Left lung (tissue), 4 donors: ENCODE measurements at regions not wholly inside any gene's neighbourhood (a gene's known extent, or its start where the extent isn't known, plus 50 kb on each side); places are given as distances from the start of the nearest gene placed in this dataset.
A peak's percentile ranks its signal among the peaks of the same experiment; 100 is the strongest.

ENCODE experiments used
- ATAC-seq: fragments of 200-7000 bp; cut with Tn5 transposase; one replicate; pipeline ENCODE4 v1.9.1; 2020; ENCODE audit warnings: moderate library complexity
- DNase-seq, 4 donors: peaks; one replicate each; pipeline ENCODE4 v3.0.0-alpha.2; 2013 to 2020
- H3K27ac ChIP-seq, 2 donors: fragments of 200-600 bp; sonication (generic) in 1 of 2; one replicate each; pipeline versions ENCODE4 v1.5.0 to v1.8.0; 2020 to 2021
- H3K27me3 ChIP-seq, 2 donors: fragments of 200-600 bp; sonication (generic) in 1 of 2; one replicate each; pipeline versions ENCODE4 v1.5.0 to v1.8.0; 2020 to 2021
- H3K36me3 ChIP-seq, 2 donors: fragments of 200-600 bp; sonication (generic) in 1 of 2; one replicate each; pipeline versions ENCODE4 v1.5.0 to v1.8.0; 2020 to 2021
- H3K4me1 ChIP-seq, 2 donors: fragments of 200-600 bp; one replicate each; pipeline ENCODE4 v1.8.0; 2021
- H3K4me3 ChIP-seq, 2 donors: fragments of 200-600 bp; sonication (generic) in 1 of 2; one replicate each; pipeline versions ENCODE4 v1.5.0 to v1.8.0; 2020 to 2021; ENCODE audit warnings: mild to moderate bottlenecking in 1 of 2
- H3K9me3 ChIP-seq, 2 donors: fragments of 200-600 bp; sonication (generic) in 1 of 2; one replicate each; pipeline versions ENCODE4 v1.5.0 to v1.8.0; 2020 to 2021
- intact Hi-C, 2 donors: fragments of 100-400 bp; cut with DNase I; formaldehyde crosslinking; loops; one replicate each; pipeline versions ENCODE4 v1.11.2 to v1.14.2; 2022
- TF ChIP-seq, protein P1 (sequence below), 2 donors: fragments of 200-600 bp; sonication (generic) in 1 of 2; IDR thresholded peaks; one replicate each; pipeline versions ENCODE4 v1.5.0 to v1.8.0; 2021; ENCODE audit warnings: antibody characterized with exemption in 2 of 2
- donor health status: DM: no; HTN: yes; CAD: no.
- donor health status: DM: no; HTN: no; CAD: no.

DNA sequence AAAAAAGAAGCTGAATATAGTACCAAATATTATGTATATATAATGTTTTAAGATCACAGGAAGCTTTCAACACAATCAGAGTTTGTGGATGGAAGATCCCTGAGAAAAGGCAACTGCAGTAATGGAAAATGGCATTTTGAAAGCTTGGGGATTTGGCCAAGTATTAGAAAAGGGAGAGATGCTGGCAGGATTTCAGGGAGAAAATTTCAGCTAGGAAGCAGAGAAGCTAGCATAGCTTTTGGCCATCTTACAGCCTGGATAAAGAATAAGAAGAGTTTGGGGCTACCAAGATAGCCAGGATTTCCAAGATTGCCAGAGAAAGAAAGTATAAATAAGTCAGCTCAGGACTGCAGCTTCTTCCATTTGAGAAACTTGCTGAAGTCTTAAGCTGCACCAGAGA, 440.8 kb upstream of the LUZP2 start:
- no peak overlapping the region for H3K4me3 ChIP-seq
- ATAC-seq: no peak
- H3K9me3 ChIP-seq: no peaks in the 10 kb centered on the region
- intact Hi-C loops: no loop called here
- no peaks in the 10 kb centered on the region for H3K4me1 ChIP-seq
- no peaks in the 10 kb centered on the region for H3K36me3 ChIP-seq
- DNase-seq: peak in 1 of 4 donors; percentile 4
- TF ChIP-seq, protein P1, sequence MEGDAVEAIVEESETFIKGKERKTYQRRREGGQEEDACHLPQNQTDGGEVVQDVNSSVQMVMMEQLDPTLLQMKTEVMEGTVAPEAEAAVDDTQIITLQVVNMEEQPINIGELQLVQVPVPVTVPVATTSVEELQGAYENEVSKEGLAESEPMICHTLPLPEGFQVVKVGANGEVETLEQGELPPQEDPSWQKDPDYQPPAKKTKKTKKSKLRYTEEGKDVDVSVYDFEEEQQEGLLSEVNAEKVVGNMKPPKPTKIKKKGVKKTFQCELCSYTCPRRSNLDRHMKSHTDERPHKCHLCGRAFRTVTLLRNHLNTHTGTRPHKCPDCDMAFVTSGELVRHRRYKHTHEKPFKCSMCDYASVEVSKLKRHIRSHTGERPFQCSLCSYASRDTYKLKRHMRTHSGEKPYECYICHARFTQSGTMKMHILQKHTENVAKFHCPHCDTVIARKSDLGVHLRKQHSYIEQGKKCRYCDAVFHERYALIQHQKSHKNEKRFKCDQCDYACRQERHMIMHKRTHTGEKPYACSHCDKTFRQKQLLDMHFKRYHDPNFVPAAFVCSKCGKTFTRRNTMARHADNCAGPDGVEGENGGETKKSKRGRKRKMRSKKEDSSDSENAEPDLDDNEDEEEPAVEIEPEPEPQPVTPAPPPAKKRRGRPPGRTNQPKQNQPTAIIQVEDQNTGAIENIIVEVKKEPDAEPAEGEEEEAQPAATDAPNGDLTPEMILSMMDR (IDR thresholded peaks at IDR 0.05): no peak
- no peak overlapping the region for H3K27ac ChIP-seq
- H3K27me3 ChIP-seq: no peaks in the 10 kb centered on the region

DNA sequence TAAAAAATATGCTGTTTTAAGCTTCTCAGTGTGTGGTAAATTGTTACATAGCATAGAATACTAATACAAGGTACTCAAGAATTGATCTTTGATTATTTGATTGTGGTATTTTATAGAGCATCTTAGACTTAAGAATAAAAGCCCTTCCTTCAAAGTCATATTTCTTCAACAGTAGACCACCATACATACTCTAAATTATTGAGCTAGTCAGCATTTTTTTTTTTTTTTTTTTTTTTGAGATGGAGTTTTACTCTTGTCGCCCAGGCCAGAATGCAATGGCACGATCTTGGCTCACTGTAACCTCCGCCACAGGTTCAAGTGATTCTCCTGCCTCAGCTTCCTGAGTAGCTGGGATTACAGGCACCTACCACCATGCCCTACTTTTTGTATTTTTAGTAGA, 436.7 kb upstream of the LUZP2 start:
- no peak for ATAC-seq

DNA sequence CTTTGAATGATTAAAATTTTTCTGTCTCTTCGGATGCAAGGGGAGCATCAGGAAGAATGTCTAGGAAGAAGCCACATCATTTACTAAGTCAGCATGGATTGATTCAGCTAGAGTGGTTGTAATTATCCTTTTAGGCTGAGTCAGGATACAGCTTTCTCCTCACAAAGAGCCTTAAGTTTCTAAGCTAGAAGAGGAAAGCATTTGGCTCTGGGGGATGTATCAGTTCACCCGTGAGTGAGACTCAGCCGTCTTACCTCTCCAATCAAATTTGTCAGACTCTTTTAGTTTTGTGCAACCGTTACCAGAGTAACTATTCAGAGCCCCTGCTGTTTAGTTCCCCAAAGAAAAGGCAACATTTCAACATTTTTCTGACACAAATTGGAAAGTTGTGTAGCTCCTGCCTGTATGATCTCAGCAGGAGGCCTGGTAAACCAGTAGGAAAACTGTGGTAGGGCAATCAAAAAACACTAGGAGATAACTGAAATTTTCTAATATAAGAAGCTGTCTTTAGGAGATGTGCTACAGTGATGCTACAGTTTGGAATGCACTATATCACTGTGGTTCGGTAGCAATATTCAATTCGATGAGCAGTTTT, 432.4 kb upstream of the LUZP2 start:
- Histone ChIP-seq H3K36me3 (no peaks in the 10 kb centered on the region), H3K27me3 (no peaks in the 10 kb centered on the region), H3K4me3 (no peak overlapping the region), H3K9me3 (no peaks in the 10 kb centered on the region), H3K4me1 (no peaks in the 10 kb centered on the region), H3K27ac (no peak overlapping the region)
- TF ChIP-seq, protein P1 (IDR thresholded peaks at IDR 0.05): no peak
- intact Hi-C loops: no loop called here
- ATAC-seq (no peak), DNase-seq (no peak)

More for the DNA sequence above, 436.7 kb upstream of the LUZP2 start:
- H3K27me3 ChIP-seq: no peaks in the 10 kb centered on the region
- DNase-seq: no peak
- no peaks in the 10 kb centered on the region for H3K36me3 ChIP-seq
- TF ChIP-seq, protein P1 (IDR thresholded peaks at IDR 0.05): no peak
- H3K4me1 ChIP-seq: no peaks in the 10 kb centered on the region
- H3K4me3 ChIP-seq: no peak overlapping the region
- intact Hi-C loops: no loop called here
- no peak overlapping the region for H3K27ac ChIP-seq
- no peaks in the 10 kb centered on the region for H3K9me3 ChIP-seq

DNA sequence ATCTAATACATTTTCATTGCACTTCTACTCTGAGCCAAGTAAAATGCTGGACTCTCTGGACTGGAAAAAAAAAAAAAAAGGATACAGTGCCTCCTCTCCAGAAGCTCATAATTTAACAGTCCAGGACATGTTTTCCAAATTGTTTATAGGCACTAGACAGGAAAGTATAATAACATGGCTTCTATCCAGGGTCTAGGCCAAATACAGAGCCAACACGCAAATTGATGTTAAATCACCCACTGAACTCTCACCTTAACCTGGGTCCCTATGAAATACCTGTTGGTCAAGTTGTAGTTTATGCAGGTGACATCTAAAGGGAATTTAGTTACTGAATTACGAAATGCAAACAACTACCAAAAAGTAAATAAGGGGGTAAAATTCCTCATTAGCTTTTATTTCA, 428.7 kb upstream of the LUZP2 start:
- ATAC-seq: no peak
- intact Hi-C loops: no loop called here

DNA sequence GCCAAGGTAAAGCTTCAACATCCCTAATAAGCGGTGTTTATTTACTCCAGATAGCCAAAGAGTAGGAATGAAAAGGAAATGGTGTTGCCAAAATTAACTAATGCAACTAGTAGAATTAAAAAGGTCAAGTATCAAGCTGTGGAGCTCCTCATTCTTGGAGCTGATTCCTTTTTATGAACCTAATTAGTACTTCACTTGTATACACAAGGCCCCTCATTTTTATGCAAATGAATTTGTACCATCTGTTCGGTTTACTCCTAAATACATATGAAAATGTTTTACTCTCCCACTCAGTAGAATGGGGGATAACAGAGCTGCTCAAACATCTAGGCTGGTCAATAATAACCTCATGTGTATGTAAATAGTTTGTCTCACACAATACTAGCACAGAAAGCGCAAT, 426.4 kb upstream of the LUZP2 start:
- no peak for ATAC-seq
- H3K9me3 ChIP-seq: peaks cover 0 to 2% of the 10 kb centered on the region in 2 donors
- H3K27ac ChIP-seq: no peak overlapping the region
- no peak overlapping the region for H3K4me3 ChIP-seq
- DNase-seq: no peak
- no peaks in the 10 kb centered on the region for H3K4me1 ChIP-seq
- intact Hi-C loops: no loop called here
- TF ChIP-seq, protein P1 (IDR thresholded peaks at IDR 0.05): no peak
- H3K36me3 ChIP-seq: no peaks in the 10 kb centered on the region
- H3K27me3 ChIP-seq: no peaks in the 10 kb centered on the region

More for the DNA sequence above, 428.7 kb upstream of the LUZP2 start:
- TF ChIP-seq, protein P1 (IDR thresholded peaks at IDR 0.05): no peak
- H3K9me3 ChIP-seq: peaks cover 0 to 2% of the 10 kb centered on the region in 2 donors
- no peaks in the 10 kb centered on the region for H3K36me3 ChIP-seq
- no peak for DNase-seq
- no peak overlapping the region for H3K27ac ChIP-seq
- H3K4me1 ChIP-seq: no peaks in the 10 kb centered on the region
- H3K4me3 ChIP-seq: no peak overlapping the region
- no peaks in the 10 kb centered on the region for H3K27me3 ChIP-seq
